HG03196 (cell line): ENCODE measurements at regions not wholly inside any gene's neighbourhood (a gene's known extent, or its start where the extent isn't known, plus 50 kb on each side); places are given as distances from the start of the nearest gene placed in this dataset.
"Not testable (repeated sequence)": the region's sequence is repeated elsewhere in the genome, so short reads cannot be mapped to it uniquely, and the experiment has no call there.

Source experiments
- ATAC-seq: cut with Tn5 transposase; IDR thresholded peaks from one replicate; pipeline ENCODE4 v1.9.1; 2021; ENCODE audit not compliant: unreplicated experiment

DNA sequence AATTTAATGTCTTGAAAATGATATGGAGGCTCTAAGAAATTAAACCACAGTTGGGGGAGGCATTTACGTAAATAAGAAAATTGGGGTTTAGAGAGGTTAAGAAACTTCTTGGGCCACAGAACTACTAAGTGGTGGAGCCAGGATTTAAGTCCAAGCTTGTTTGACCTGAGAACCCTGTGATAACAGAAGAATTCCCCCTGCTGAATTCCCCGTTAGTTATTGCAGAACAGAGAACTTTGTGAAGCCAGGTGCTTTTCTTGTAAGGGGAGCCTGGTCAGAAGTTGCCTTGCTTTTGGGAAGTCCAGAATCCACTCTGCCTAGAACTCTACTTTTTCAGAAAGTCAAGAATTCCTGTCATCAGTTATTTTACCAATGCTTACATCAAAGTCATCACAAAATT is 309.3 kb upstream of the SEMA6A start:
- ATAC-seq, result peak; percentile 34

DNA sequence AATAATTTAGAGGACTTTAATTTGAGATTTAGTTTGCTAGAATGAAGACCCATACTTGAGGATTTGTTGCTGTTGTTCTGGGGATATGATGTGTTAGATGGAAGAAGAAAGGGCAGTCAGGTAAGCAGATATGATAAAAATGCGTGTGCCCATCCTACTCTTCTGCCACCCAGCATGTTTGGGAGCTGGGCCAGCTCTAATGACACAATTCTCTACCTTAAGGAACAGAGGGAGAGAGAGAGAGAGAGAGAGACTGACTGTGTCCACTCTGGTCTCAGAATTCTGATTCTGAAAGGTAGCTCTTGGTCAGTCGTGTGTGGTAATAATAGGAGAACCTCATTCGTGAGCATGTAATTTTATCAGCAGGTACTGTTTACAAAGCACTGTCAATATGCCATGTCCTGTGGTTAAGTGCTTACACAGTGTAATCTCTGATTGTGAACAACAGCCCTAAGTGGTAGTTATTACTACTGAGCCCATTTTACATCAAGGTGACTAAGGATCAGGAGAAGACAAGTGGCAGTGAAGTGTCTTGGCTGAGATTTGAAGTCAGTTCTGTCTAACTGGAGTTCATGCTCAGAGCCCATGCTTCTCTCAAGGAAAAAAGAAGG is 307.4 kb upstream of the SEMA6A start:
- no peak for ATAC-seq

DNA sequence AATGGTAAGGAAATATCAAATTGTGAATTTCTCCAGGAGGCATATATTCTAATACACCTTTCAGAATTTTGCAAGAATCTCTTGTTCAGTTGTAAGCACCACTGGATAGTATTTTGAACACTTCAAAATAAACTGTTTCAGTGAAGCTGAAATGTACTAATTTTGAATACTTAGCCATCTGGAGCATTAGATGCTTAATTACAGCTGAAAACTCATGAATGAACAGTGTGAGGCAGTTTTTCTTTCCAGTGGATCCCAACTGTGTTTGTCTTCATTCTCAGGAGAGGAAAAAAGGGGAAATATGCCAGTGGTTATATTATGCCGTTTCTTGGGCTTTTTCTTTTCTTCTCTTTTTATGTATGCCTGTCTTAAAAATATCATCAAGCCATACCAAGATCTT is 306.0 kb upstream of the SEMA6A start:
- no peak for ATAC-seq

DNA sequence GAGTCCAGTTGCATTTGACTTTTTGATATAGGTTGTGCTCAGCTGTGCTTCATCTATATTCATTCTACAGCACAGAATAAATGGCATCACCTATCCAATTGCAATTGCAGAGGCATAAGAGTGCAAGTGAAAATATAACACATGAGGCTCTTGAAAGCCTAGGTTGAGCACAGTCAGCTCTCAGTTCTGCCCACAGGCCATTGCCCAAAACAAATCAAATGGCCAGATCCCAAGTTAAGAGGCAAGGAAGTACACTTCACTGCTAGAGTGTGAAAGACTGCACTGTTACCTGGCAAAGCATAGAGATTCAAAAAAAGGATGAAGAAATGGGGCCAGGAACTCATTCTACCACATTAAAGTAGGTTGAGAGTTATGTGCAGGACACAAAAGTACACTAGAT is 305.5 kb upstream of the SEMA6A start:
- no peak for ATAC-seq

DNA sequence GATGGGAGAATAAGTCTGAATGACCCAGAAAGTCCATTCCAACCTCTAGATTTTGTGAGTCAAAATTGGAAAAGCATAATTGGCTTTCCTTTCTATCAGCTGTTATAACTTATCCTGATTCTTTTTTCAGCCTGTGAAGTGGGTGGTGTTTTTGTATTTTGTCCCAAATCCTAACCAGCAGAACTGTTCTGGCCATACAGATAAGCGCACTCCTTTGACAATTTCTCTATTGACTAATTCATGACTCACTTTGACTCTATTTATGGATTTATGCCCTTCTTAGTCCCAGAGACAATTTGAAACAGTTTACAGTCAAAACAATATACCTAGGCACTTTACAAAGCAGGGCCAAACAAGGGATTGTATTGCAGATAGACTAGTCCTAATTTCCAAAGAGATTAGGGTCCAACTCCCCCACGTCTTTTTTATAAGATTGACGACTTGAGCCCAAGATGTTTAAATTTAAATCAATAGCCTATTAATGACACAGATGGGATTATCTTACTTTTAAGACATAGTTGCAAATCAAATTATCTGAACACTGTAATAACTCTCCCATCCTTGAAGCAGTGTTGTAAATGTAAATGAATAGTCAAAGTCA is 301.7 kb upstream of the SEMA6A start:
- no peak for ATAC-seq

DNA sequence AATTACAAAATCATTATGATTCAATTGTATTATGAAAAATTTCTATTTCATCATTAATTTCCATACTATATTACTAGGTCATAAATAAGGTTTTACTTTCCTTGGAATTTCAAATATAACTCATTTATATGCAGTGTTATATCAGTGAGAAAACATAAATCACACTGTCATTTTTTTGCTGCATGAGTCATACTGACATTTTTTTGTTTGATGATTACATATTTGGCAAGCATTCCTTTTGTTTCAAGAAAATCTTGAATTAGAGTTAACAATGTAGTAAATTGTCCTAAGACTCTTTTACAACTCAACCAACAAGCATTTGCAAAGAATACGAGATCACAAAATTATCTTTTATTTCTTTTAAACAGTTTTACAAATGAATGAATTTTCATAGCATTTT is 298.4 kb upstream of the SEMA6A start:
- no peak for ATAC-seq

DNA sequence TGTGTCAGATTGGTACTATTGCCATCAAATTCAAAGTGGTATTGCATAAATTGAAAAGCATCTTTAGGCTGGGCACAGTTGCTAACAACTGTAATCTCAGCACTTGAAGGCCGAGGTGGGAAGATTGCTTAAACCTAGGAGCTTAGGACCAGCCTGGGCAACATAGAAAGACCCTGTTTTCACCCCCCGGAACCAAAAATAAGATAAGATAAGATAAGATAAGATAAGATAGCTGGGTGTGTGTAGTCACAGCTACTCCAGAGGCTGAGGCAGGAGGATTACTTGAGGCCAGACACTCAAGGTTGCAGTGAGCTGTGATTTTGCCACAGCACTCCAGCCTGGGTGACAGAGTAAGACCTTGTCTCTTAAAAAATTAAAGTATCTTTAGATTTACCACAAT is 297.9 kb upstream of the SEMA6A start:
- ATAC-seq, result no peak

DNA sequence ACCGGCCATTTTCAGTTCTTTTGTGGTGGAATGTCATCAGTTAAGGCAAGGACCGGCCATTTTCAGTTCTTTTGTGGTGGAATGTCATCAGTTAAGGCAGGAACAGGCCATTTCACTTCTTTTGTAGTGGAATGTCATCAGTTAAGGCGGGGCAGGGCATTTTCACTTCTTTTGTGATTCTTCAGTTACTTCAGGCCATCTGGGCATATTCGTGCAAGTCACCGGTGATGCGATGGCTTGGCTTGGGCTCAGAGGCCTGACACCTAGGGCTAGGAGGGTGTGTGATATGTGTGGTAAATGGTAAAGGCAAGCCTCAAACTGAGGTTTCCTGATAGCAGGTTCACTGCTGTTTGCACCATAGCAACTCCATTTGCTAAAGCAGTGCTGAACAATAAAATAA is 293.2 kb upstream of the SEMA6A start:
- ATAC-seq, result not testable (repeated sequence)

DNA sequence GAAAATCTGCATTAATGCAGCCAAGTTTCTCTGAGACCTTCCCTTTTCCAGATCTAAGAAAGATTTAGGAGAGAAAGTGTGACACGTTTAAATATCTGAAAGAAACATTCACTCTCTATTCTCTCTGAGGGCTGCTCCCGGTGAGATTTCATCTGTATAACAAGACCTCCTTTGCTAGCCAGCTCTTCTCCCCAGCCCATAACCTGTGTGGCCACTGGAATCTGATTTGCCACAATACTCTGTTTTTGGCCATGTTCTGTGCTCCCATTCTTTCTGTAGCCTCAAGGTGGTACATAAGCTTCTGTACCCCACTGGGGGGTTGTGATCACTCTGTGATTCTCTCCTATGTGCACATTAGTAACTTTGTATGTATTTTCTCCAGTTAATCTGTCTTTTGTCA is 291.0 kb upstream of the SEMA6A start:
- no peak for ATAC-seq

DNA sequence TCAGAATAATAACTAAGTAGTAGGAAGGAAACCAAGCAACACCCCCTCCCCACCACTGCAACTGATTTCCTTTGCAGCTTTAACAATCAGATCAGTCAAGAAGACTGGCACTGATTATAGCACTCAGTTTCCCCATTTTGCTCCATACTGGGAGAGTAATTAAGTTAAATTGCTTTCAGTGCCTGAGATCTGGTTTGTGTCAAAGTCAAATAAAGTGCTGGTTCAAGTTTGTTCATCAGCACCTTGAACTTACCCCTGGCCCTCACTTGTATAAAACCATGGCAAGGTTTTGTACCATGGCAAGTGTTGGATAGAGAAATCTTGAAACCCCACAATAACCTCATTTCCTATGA is 290.2 kb upstream of the SEMA6A start:
- no peak for ATAC-seq

DNA sequence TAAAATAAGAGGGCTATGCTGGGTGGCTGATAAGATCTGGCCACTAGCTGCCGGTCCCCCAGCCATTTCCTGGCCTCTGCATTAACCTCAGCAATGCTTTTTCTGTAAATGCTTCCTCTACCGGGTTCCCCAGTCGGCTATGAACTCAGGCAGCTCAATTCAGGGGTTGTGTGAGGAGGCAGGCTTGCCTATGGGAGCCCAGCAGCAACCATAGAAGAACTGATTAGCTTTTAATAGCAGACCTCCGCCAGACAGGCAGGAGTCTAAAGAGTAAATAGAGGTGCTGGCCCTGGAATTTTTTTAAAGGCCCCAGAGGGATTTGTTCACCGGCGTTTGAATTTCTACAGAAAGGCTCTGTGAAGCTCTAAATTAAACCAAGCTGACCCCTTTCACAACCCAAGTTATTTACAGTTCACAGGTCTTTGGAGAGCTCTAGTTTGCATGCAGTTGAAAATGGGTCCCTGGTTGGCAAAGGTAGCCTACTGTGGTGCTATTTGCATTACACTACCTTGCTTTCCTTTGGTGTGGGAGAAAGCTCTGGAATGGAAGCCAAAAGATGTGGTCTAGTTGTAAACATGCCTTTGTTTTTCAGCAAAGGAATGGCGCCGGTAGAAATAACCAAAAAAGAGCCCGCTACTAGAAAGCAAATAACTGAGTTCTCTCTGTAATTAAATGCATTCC is 289.7 kb upstream of the SEMA6A start:
- ATAC-seq, result no peak

DNA sequence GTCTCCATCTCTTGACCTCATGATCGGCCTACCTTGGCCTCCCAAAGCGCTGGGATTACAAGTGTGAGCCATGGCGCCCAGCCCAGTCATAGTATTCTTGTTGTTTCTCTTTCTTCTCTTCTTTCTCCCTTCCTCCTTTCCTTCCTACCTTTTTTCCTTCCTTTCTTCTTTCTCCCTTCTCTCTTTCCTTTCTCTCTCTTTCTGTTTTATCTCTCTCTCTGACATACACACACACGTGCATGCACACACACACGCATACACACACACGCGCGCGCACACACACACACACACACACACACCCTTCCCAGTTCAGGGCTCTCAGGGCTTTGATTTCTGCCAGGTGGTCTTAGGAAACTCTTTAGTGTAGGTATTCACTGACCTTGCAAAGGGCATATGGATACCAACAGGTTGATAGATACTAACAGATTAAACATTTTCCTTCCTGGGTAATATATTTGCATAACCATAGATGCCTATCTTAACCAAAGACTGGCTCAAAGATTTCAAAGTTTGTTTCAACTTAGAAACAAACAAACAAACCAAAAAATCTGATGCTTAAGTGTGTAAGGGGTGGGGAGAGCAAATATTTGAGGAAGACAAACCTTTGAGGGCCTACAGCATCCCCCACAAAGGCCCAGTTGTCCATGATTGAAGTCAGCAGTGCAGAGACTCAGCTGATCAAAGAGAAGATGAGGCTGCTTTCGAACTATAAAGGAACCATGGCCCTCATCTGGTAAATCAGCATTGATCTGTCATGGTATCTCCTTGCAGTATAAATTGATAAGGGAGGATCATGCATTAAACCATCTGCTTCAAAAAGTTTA is 288.2 kb upstream of the SEMA6A start:
- no peak for ATAC-seq

DNA sequence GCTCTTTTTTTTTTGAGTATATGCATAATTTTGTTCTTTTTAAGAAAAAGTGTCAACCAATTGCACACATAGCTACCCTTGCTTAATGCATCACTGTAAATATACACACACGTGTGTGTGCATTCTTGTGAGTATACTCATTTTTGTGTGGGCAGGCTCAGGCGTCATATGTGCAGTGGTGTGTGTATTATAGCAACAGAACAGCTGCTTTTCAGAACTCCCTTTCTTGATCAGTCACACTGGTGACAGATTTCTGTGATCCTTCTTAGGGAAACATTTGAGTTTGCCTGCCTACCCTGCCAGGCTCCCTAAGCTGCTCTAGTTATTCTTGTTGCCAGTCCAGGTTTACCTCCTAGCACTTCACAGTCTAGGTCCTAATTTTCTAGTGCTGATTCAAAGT is 287.0 kb upstream of the SEMA6A start:
- no peak for ATAC-seq

DNA sequence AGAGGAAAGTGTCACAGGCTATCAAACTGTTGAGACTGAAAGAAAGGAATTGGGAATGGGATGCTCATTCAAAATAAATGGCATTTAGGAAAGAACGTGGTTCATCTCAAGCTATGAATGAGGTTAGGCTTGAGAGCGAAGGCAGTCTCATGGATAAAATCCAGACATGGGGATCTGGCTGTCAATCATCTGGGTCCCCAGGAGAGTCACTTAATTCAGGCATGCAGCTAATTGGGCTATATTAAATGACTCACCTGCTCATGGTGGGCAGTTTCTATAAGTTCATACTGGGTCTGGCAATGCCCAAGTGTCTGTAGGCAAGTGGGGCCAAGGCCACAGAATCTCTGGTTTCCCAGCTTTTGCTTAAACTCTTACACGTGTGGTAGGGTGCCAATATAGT is 286.5 kb upstream of the SEMA6A start:
- ATAC-seq, result no peak

DNA sequence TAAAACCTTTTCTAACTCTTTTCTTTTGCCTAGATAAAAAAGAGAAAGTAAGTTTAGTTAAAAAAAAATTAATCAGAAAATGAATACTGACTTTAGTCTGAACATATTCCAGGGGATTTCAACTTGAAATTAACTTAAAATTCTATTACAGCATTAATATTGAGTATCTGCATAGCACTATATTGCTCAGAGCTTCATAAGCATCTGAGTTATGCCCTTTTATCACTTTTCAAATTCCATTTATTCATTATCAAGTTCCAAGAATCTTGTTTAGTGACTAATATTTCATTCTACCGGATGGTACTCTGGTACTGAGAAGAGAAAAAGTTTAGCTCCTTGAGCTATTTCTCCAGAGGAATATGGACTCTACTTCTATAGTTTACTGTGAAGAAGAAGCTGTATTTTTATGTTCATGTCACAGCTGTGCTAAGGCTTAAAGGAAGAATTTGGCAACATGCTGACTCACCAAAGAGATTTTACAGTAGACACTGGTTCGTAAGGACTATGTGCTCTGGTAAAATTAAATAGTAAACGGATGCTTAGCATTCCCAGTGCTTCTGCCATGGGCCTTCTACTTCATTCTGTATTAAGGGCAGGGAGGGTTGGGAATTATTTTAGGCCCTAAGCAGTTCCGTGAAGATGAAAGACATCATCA is 285.2 kb upstream of the SEMA6A start:
- no peak for ATAC-seq

DNA sequence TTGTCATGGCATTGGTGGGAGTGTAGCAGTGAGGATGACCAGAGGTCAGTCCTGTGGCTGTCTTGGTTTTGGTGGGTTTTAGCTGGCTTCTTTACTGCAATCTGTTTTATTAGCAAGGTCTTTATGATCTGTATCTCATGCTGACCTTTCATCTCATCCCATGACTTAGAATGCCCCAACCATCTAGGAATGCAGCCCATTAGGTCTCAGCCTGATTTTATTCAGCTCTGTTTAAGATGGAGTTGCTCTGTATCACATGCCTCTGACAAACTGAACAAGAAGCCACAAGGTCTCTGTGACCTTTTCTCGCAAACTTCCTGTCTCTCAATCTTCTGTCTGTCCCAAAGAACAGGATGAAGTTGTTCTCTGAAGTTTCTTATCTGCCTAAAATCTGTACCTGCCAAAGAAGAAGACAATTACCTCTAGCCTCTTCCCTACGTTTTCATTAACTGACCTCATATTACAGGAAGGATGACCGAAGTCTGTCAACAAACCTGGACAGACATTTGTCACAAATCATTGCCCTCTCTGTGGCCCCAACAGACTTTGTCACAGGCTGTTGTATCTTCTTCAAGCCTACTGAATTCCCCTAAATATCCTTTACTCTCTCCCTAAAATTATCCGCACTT is 284.2 kb upstream of the SEMA6A start:
- no peak for ATAC-seq

DNA sequence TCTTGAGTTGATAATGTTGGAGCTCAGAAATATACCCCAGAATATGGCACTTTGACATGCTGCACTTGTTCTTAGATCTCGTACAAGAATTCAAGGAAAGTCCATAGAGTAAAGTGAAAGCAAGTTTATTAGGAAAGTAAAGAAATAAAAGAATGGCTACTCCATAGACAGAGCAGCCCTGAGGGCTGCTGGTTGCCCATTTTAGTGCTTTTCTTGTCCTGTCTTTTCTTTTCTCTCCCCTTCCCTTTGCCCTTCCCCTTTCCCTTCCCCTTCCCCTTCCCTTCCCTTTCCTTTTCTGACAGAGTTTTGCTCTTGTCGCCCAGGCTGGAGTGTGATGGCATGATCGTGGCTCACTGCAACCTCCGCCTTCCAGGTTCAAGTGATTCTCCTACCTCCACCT is 283.4 kb upstream of the SEMA6A start:
- not testable (repeated sequence) for ATAC-seq

DNA sequence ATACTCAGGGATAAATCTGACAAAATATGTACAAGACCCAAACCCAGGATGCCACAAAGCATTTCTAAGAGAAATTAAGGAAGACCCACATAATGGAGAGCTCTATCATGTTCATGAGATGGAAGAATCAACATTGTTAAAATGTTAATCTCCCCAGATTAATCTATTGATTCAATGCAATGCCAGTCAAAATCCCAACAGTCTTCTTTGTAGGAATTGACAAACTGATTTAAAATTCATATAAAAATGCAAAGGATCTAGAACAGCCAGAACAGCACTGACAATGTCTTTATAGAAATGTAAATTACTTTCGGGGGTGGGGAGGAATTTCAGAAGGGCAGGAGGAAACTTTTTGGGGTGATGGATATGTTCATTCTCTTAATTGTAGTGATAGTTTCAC is 281.6 kb upstream of the SEMA6A start:
- no peak for ATAC-seq

DNA sequence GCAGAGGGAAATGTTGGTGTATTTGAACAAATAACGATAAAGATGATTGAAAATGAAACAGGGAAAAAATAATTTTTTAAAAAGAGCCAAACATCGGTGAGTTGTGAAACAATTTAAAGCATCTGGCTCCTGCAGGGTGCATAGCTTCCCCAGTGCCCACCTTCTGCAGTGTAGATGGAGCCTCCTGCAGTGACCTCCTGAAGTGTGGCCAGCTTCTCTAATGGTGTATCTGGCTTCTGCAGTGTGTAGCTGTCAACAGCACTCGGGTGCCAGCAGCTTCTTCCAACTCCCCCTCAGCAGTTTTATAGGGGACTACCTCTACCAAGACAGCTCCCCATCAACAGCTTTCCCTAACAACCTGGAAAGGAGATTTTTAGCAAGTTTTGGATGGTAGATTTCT is 279.4 kb upstream of the SEMA6A start:
- no peak for ATAC-seq

DNA sequence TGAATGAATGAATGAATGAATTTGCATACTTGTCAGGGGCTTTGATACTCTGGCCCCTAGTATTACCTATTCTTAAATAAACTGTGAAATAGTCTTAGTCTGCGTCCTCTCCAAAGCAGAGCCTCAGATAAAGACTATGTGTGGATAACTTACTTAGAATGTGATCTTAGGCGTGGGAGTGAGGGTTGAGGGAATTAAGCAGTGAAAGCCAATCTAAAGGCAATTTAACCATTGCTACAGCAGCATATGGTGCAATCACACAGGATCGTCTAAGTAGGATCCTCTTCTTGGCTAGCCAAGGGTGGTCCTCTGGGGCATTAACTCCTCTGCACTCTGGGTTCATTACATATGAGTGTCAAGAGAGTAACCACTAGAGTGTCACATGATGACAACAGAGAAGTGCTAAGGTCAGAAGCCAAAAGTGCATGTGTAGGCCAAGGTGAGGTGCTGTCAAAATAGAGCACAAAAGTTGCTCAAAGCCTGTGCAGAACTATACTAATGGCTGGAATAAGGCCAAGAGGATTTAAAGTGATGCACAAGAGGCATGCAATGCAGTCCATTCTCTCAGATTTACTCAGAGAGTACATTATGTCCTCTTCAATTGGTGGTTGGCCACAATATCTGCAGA is 274.4 kb upstream of the SEMA6A start:
- ATAC-seq, result no peak

DNA sequence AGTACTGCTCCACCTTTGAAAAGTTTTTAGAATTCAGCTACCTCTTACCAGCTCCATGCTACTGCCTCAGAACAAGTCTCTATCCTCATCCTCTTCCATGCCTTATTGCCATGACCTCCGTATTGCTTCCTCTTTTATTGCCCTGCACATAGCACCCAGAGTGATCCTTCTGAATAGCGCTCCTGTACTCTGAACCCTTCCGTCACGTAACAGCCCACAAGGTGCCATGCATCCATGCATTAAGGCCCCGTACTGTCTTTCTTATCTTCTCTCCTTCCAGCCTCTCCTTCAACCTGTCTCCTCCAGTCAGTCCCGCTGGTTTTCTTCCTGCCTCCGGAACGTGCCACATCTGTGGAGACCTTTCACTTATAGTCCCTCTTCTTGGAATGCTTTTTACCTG is 273.3 kb upstream of the SEMA6A start:
- no peak for ATAC-seq
